Parathyroid adenoma (tissue), 2 donors: ENCODE measurements at regions not wholly inside any gene's neighbourhood (a gene's known extent, or its start where the extent isn't known, plus 50 kb on each side); places are given as distances from the start of the nearest gene placed in this dataset.

Source experiments
- H2AFZ ChIP-seq: fragments of 300-600 bp; sonication (generic); one replicate; pipeline ENCODE4 v1.7.0; 2017; ENCODE audit warnings: antibody characterized with exemption, mild to moderate bottlenecking
- H3K27ac ChIP-seq: fragments of 300-600 bp; sonication (generic); one replicate; pipeline ENCODE4 v1.7.0; 2017
- H3K27me3 ChIP-seq: fragments of 300-600 bp; sonication (generic); one replicate; pipeline ENCODE4 v1.7.0; 2017; ENCODE audit warnings: low read length; ENCODE audit not compliant: control insufficient read depth, insufficient read depth
- H3K36me3 ChIP-seq: fragments of 300-600 bp; sonication (generic); one replicate; pipeline ENCODE4 v1.7.0; 2017; ENCODE audit warnings: low read length; ENCODE audit not compliant: control insufficient read depth, insufficient read depth
- H3K4me1 ChIP-seq: fragments of 300-600 bp; sonication (generic); one replicate; pipeline ENCODE4 v1.7.0; 2017; ENCODE audit warnings: control low read depth
- H3K4me2 ChIP-seq: fragments of 300-600 bp; sonication (generic); one replicate; pipeline ENCODE4 v1.7.0; 2017; ENCODE audit warnings: low read length
- H3K4me3 ChIP-seq: fragments of 300-600 bp; sonication (generic); one replicate; pipeline ENCODE4 v1.7.0; 2017; ENCODE audit warnings: low read depth, low read length
- H3K79me2 ChIP-seq: fragments of 300-600 bp; sonication (generic); one replicate; pipeline ENCODE4 v1.7.0; 2017; ENCODE audit warnings: control low read depth
- H3K9ac ChIP-seq: fragments of 300-600 bp; sonication (generic); one replicate; pipeline ENCODE4 v1.7.0; 2017; ENCODE audit warnings: mild to moderate bottlenecking
- H3K9me3 ChIP-seq: fragments of 300-600 bp; sonication (generic); one replicate; pipeline ENCODE4 v1.7.0; 2017; ENCODE audit warnings: low read length; ENCODE audit not compliant: control insufficient read depth
- TF ChIP-seq, protein P1 (sequence below): fragments of 300-600 bp; sonication (generic); IDR thresholded peaks from one replicate; pipeline ENCODE4 v1.7.0; 2017; ENCODE audit warnings: antibody characterized with exemption, mild to moderate bottlenecking
- donor health status: primary hyperparathyroidism.

DNA sequence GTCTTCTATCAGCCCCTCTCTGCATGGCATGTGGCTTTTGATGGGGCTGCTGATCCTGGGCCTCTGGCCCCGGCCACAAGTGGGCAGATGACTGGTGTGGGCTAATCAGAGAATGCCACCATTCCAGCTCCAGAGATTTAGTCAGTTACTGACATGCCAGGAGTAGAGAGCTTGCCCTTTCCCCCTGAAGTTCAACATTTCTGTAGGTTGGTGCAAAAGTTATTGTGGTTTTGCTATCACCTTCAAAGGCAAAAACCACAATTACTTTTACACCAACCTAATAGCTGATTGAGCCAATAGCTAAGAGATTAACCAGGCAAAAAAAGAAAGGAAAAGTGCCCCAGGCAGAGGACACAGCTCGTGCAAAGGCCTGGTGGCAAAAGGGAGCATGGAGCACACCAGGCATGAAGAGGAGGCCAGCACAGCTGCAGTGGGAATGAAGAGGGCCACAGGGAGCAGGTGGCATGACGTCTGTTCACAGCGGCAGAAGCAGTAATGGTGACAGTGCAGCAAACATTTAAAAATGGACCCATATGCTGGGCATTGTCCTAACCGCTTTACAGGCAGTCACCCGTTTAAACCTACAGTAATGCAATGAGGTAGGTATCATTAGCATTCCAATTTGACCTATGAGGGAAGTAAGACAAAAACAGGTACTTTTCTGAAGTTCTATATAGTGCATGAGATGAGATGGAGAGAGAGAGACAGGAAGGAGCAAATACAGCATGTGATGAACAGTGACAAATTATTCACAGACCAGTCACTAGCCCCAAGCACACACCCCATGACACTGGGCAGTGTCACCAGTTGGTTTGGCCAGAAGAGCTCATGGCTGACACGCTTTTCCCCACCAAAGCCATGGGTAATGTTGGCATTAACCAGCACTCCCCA lies 373.0 kb upstream of the PROK2 start:
- H3K4me2 ChIP-seq = no peak overlapping the region
- TF ChIP-seq, protein P1, sequence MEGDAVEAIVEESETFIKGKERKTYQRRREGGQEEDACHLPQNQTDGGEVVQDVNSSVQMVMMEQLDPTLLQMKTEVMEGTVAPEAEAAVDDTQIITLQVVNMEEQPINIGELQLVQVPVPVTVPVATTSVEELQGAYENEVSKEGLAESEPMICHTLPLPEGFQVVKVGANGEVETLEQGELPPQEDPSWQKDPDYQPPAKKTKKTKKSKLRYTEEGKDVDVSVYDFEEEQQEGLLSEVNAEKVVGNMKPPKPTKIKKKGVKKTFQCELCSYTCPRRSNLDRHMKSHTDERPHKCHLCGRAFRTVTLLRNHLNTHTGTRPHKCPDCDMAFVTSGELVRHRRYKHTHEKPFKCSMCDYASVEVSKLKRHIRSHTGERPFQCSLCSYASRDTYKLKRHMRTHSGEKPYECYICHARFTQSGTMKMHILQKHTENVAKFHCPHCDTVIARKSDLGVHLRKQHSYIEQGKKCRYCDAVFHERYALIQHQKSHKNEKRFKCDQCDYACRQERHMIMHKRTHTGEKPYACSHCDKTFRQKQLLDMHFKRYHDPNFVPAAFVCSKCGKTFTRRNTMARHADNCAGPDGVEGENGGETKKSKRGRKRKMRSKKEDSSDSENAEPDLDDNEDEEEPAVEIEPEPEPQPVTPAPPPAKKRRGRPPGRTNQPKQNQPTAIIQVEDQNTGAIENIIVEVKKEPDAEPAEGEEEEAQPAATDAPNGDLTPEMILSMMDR = no peak
- no peak overlapping the region for H3K9ac ChIP-seq
- H3K4me3 ChIP-seq = no peak overlapping the region
- no peak overlapping the region for H2AFZ ChIP-seq
- H3K4me1 ChIP-seq = peaks cover 6% of the 10 kb centered on the region
- H3K36me3 ChIP-seq = no peaks in the 10 kb centered on the region
- no peaks in the 10 kb centered on the region for H3K9me3 ChIP-seq
- no peak overlapping the region for H3K27ac ChIP-seq
- H3K27me3 ChIP-seq = no peaks in the 10 kb centered on the region
- H3K79me2 ChIP-seq = no peaks in the 10 kb centered on the region

DNA sequence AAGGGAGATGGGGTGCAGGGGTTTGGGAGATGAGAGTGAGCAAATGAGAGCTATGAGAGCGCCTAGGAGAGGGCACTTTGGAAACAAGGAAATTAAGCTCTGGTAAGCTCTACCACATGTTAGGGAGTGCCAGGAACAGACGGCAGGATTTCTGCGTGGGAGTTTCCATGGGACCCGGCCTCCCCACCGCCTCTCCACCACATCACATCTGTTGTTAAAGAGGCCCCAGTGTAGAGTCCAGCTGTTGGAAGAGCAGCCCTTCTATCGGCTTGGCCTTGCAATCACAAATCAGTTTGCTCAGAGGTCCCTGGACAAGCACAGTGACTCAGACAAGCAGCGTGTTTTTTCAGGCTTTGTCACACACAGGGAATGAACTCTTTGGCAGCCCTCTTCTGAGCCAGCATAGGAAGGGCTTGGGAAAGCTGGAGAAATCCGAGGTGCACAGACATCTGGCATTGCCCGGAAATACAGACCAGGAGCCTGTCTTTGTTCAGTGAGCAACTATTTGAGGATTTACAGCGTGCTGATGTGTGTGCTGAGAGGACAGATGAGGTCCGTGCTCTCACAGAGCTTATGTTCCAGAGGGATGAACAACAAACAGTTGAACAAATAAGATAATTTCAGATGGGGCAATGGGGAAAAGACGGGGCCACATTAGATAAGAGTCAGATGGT lies 370.6 kb upstream of the PROK2 start:
- Histone ChIP-seq H3K79me2 (no peaks in the 10 kb centered on the region), H3K36me3 (no peaks in the 10 kb centered on the region), H3K4me1 (no peaks in the 10 kb centered on the region), H3K4me3 (no peak overlapping the region), H3K27me3 (no peaks in the 10 kb centered on the region), H3K9me3 (no peaks in the 10 kb centered on the region), H3K9ac (no peak overlapping the region), H2AFZ (no peak overlapping the region), H3K27ac (no peak overlapping the region), H3K4me2 (no peak overlapping the region)
- TF ChIP-seq, protein P1 = no peak

DNA sequence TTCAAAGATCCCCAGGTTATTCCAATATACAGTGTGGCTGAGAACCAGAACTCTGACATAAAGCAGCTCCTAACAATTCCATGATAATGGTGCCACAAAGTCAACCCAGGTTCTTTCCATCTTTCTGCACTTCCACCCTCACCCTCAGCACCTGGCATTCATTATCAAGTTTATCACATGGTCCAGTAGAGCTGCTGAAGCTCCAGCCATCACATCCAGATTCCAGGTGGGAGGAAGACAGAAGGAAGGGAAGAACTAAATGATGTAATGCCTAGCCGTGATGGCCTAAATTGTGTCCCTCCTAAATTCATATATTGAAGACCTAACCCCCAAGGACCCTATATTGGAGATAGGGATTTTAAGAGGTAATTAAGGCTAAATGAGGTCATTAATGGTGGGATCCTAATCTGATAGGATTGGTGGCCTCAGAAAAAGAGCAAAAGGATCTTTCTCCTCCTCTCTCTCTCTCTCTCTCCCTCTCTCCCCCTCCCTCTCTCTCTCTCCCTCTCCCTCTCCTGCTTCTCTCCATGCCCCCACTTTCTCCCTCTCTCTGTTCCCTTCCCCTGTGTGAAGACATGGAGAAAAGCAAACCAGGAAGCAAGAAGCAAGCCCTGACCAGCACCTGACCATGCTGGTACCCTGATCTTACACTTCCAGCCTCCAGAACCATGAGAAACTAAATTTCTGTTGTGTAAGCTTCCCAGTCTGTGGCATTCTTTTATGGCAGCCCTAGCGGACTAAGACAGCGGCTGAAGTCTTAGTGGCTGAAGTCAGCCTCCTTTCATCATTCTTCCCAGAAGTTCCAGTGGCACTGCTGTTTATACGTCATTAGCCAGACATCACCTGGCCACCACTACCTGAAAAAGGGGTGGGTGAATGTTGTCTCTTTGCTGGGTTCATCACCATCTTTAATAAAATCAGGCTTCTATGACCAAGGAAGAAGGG lies 369.7 kb upstream of the PROK2 start:
- TF ChIP-seq, protein P1 = no peak
- Histone ChIP-seq H3K4me1 (no peaks in the 10 kb centered on the region), H3K4me2 (no peak overlapping the region), H3K36me3 (no peaks in the 10 kb centered on the region), H3K4me3 (no peak overlapping the region), H3K27ac (no peak overlapping the region), H3K27me3 (no peaks in the 10 kb centered on the region), H3K9me3 (no peaks in the 10 kb centered on the region), H3K9ac (no peak overlapping the region), H3K79me2 (no peaks in the 10 kb centered on the region), H2AFZ (no peak overlapping the region)

GRCh38 chr3:72153477-72154314 lies 368.7 kb upstream of the PROK2 start:
- no peaks in the 10 kb centered on the region for H3K9me3 ChIP-seq
- H3K36me3 ChIP-seq = no peaks in the 10 kb centered on the region
- H2AFZ ChIP-seq = no peak overlapping the region
- no peaks in the 10 kb centered on the region for H3K79me2 ChIP-seq
- H3K27ac ChIP-seq = no peak overlapping the region
- TF ChIP-seq, protein P1 = no peak
- H3K27me3 ChIP-seq = no peaks in the 10 kb centered on the region
- no peak overlapping the region for H3K4me2 ChIP-seq
- H3K4me1 ChIP-seq = no peaks in the 10 kb centered on the region
- H3K4me3 ChIP-seq = no peak overlapping the region
- H3K9ac ChIP-seq = no peak overlapping the region
